LoVo (cell line): ENCODE measurements at regions not wholly inside any gene's neighbourhood (a gene's known extent, or its start where the extent isn't known, plus 50 kb on each side); places are given as distances from the start of the nearest gene placed in this dataset.

Source experiments
- DNase-seq: peaks from one replicate; pipeline ENCODE4 v3.0.0-alpha.2; 2016; ENCODE audit warnings: low spot score

- DNase-seq = no peak
These were observed 634.0 kb downstream of the IRX1 start for GRCh38 chr5:4229414-4230292.

GRCh38 chr5:4230471-4230785 is 634.8 kb downstream of the IRX1 start:
- DNase-seq = no peak

- DNase-seq = no peak
These were observed 635.4 kb downstream of the IRX1 start for GRCh38 chr5:4230786-4231641.

GRCh38 chr5:4232084-4232483 is 636.5 kb downstream of the IRX1 start:
- no peak for DNase-seq

GRCh38 chr5:4233671-4234070 is 638.0 kb downstream of the IRX1 start:
- no peak for DNase-seq

GRCh38 chr5:4243479-4244264 is 648.0 kb downstream of the IRX1 start:
- no peak for DNase-seq

- DNase-seq = no peak
These were observed 648.7 kb downstream of the IRX1 start for GRCh38 chr5:4244306-4244705.

- DNase-seq = no peak
These were observed 649.4 kb downstream of the IRX1 start for GRCh38 chr5:4245076-4245475.

GRCh38 chr5:4245511-4245910 is 649.9 kb downstream of the IRX1 start:
- DNase-seq = no peak

- DNase-seq = no peak
These were observed 650.8 kb downstream of the IRX1 start for GRCh38 chr5:4246447-4246846.

- no peak for DNase-seq
These were observed 654.6 kb downstream of the IRX1 start for GRCh38 chr5:4250254-4250653.

GRCh38 chr5:4252385-4252784 is 656.8 kb downstream of the IRX1 start:
- DNase-seq = no peak

GRCh38 chr5:4254736-4255135 is 659.1 kb downstream of the IRX1 start:
- DNase-seq = no peak

- no peak for DNase-seq
These were observed 659.8 kb downstream of the IRX1 start for GRCh38 chr5:4255441-4255840.

- no peak for DNase-seq
These were observed 662.5 kb downstream of the IRX1 start for GRCh38 chr5:4258170-4258569.

- no peak for DNase-seq
These were observed 675.6 kb downstream of the IRX1 start for GRCh38 chr5:4271193-4271592.

- no peak for DNase-seq
These were observed 679.6 kb downstream of the IRX1 start for GRCh38 chr5:4275232-4275631.

- no peak for DNase-seq
These were observed 699.2 kb downstream of the IRX1 start for GRCh38 chr5:4294878-4295277.

- DNase-seq = no peak
These were observed 700.2 kb downstream of the IRX1 start for GRCh38 chr5:4295663-4296339.

GRCh38 chr5:4306057-4306456 is 710.4 kb downstream of the IRX1 start:
- no peak for DNase-seq

GRCh38 chr5:4309026-4309425 is 713.4 kb downstream of the IRX1 start:
- no peak for DNase-seq

- no peak for DNase-seq
These were observed 717.5 kb downstream of the IRX1 start for GRCh38 chr5:4313138-4313537.
